GM12878 (cell line): ENCODE measurements at regions not wholly inside any gene's neighbourhood (a gene's known extent, or its start where the extent isn't known, plus 50 kb on each side); places are given as distances from the start of the nearest gene placed in this dataset.

Experiments used
- CBFB ChIP-seq: IDR thresholded peaks from 2 replicates; pipeline ENCODE4 v1.6.1; 2016; ENCODE audit warnings: antibody characterized with exemption, low read depth
- HDAC2 ChIP-seq: fragments of 200-600 bp; sonication (generic); IDR thresholded peaks from 2 replicates; pipeline ENCODE4 v1.6.1; 2017
- HDGF ChIP-seq: fragments of 450-650 bp; IDR thresholded peaks from 2 replicates; pipeline ENCODE4 v1.6.1; 2016; ENCODE audit warnings: antibody characterized with exemption
- JUND ChIP-seq: IDR thresholded peaks from 2 replicates; pipeline ENCODE4 v1.6.1; 2012; ENCODE audit warnings: low read depth, mild to moderate bottlenecking, low read length, improper control_type of control experiment, moderate library complexity
- POLR2A ChIP-seq: IDR thresholded peaks from 2 replicates; pipeline ENCODE4 v1.6.1; 2011; ENCODE audit warnings: low read depth, mild to moderate bottlenecking, low read length
- POLR2AphosphoS2 ChIP-seq: IDR thresholded peaks from 2 replicates; pipeline ENCODE4 v1.6.1; 2011; ENCODE audit warnings: low read depth, mild to moderate bottlenecking, low read length, improper control_type of control experiment, moderate library complexity
- SIN3A ChIP-seq: IDR thresholded peaks from 2 replicates; pipeline ENCODE4 v1.6.1; 2012; ENCODE audit warnings: low read depth, low read length, improper control_type of control experiment
- TCF12 ChIP-seq: IDR thresholded peaks from 2 replicates; pipeline ENCODE4 v1.6.1; 2011; ENCODE audit warnings: low read depth, mild to moderate bottlenecking, low read length
- ZZZ3 ChIP-seq: IDR thresholded peaks from 2 replicates; pipeline ENCODE4 v1.6.1; 2011; ENCODE audit warnings: low read depth; ENCODE audit not compliant: control insufficient read depth, insufficient read length
- TF ChIP-seq, protein P1 (sequence below), 3 experiments: IDR thresholded peaks in 2 of 3; conservative IDR thresholded peaks in 1 of 3; 2 replicates each; pipeline ENCODE4 v1.5.1; 2011; ENCODE audit warnings: low read depth in 3 of 3, low read length in 3 of 3, mild to moderate bottlenecking in 3 of 3, control low read depth in 2 of 3, moderate library complexity in 2 of 3, inconsistent platforms in 1 of 3, mixed read lengths in 1 of 3; ENCODE audit not compliant: control insufficient read depth in 2 of 3, insufficient read depth in 1 of 3; ENCODE audit errors: extremely low read depth in 1 of 3
- TF ChIP-seq, protein P2 (sequence below): IDR thresholded peaks from 2 replicates; pipeline ENCODE4 v1.6.1; 2012; ENCODE audit warnings: low read depth, low read length, improper control_type of control experiment

DNA sequence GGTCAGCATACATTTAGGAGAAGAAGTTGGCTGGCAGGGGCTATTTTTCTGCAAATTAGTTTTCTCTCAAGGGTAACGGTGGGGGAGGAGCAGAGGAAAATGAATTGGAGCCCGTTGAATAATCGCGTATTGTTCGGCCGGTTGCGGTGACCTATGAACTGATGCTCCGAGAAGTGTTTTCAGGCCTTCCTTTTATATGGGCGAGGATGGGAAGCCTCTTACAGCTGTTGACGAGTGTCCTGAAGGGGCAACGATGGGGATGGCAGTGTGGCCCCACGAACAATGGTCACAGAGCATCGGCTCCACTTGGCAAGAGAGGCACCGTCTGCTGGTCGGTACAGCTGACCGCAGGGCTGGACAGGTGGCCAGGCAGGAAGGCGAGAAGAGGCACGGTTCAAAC, 400.7 kb downstream of the ZSWIM6 start:
- TF ChIP-seq, protein P1, sequence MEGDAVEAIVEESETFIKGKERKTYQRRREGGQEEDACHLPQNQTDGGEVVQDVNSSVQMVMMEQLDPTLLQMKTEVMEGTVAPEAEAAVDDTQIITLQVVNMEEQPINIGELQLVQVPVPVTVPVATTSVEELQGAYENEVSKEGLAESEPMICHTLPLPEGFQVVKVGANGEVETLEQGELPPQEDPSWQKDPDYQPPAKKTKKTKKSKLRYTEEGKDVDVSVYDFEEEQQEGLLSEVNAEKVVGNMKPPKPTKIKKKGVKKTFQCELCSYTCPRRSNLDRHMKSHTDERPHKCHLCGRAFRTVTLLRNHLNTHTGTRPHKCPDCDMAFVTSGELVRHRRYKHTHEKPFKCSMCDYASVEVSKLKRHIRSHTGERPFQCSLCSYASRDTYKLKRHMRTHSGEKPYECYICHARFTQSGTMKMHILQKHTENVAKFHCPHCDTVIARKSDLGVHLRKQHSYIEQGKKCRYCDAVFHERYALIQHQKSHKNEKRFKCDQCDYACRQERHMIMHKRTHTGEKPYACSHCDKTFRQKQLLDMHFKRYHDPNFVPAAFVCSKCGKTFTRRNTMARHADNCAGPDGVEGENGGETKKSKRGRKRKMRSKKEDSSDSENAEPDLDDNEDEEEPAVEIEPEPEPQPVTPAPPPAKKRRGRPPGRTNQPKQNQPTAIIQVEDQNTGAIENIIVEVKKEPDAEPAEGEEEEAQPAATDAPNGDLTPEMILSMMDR (IDR thresholded peaks at IDR 0.05 in 2 of 3, conservative IDR thresholded peaks at IDR 0.05 in 1 of 3; ENCODE audit: control insufficient read depth in 2 of 3, extremely low read depth in 1 of 3, insufficient read depth in 1 of 3, low read depth in 3 of 3, low read length in 3 of 3), result no peak
- TF ChIP-seq ZZZ3 (no peak), JUND (no peak), HDAC2 (no peak), POLR2AphosphoS2 (no peak), HDGF (no peak), SIN3A (no peak), POLR2A (no peak), CBFB (no peak), TCF12 (no peak)
- TF ChIP-seq, protein P2, sequence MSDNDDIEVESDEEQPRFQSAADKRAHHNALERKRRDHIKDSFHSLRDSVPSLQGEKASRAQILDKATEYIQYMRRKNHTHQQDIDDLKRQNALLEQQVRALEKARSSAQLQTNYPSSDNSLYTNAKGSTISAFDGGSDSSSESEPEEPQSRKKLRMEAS, result no peak
